ENCODE measurements at regions not wholly inside any gene's neighbourhood (a gene's known extent, or its start where the extent isn't known, plus 50 kb on each side); places are given as distances from the start of the nearest gene placed in this dataset.

DNA sequence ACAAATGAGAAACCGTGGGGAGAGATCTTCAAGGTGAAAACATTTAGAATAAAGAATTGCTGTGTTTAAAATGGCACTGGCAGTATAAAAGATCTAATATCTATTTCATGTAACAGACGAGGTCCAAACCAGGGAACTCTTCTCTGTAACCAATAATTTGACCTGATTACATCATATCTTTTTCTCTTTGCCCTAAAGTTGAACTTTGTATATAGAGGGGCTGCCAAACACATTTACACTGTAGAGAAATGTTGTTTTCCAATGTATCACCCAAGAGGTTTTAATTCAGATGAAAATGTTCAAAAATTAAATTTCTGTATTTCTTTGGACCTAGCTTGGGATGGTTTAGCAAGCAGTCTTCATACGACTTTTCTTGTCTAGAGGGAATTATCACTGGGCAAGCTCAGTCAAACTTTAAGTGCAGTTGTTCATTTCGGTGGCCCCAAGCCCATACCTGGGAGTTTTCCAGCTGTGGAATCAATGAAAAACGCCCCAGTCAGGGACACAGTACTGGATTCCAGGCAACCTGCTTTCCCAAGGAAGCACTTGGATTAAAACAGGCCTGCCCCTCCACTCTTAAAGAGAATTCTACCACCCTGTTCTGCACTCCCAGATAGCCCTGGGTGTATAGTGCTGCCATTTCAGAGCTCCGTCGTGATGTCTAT lies 208.5 kb upstream of the FN1 start:
- TF ChIP-seq POLR2A (IDR thresholded peaks at IDR 0.05), result no peak
- TF ChIP-seq, protein P1, sequence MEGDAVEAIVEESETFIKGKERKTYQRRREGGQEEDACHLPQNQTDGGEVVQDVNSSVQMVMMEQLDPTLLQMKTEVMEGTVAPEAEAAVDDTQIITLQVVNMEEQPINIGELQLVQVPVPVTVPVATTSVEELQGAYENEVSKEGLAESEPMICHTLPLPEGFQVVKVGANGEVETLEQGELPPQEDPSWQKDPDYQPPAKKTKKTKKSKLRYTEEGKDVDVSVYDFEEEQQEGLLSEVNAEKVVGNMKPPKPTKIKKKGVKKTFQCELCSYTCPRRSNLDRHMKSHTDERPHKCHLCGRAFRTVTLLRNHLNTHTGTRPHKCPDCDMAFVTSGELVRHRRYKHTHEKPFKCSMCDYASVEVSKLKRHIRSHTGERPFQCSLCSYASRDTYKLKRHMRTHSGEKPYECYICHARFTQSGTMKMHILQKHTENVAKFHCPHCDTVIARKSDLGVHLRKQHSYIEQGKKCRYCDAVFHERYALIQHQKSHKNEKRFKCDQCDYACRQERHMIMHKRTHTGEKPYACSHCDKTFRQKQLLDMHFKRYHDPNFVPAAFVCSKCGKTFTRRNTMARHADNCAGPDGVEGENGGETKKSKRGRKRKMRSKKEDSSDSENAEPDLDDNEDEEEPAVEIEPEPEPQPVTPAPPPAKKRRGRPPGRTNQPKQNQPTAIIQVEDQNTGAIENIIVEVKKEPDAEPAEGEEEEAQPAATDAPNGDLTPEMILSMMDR (IDR thresholded peaks at IDR 0.05), result no peak
- TF ChIP-seq POLR2AphosphoS5 (IDR thresholded peaks at IDR 0.05), result no peak
